Stomach (tissue), 4 donors: ENCODE measurements at regions not wholly inside any gene's neighbourhood (a gene's known extent, or its start where the extent isn't known, plus 50 kb on each side); places are given as distances from the start of the nearest gene placed in this dataset.

Experiments
- EP300 ChIP-seq: sonication (generic); formaldehyde crosslinking; IDR thresholded peaks from one replicate; pipeline ENCODE4 v1.6.1; 2017; ENCODE audit warnings: antibody characterized with exemption
- POLR2A ChIP-seq, 4 donors: fragments of 450-650 bp; IDR thresholded peaks; one replicate each; pipeline ENCODE4 v1.6.1; 2016; ENCODE audit warnings: antibody characterized with exemption in 4 of 4, control low read depth in 2 of 4, mild to moderate bottlenecking in 1 of 4, moderate library complexity in 1 of 4
- POLR2AphosphoS5 ChIP-seq, 3 donors: sonication (generic); formaldehyde crosslinking; IDR thresholded peaks; one replicate each; pipeline ENCODE4 v1.6.1; 2016; ENCODE audit warnings: antibody characterized with exemption in 3 of 3
- TF ChIP-seq, protein P1 (sequence below), 7 experiments: fragments of 450-650 bp in 4 of 7; fragments of 200-600 bp in 3 of 7; sonication (generic) in 3 of 7; IDR thresholded peaks; one replicate each; pipeline ENCODE4 v1.5.1; 2016 to 2019; ENCODE audit warnings: antibody characterized with exemption in 7 of 7, control low read depth in 2 of 7, mild to moderate bottlenecking in 1 of 7

DNA sequence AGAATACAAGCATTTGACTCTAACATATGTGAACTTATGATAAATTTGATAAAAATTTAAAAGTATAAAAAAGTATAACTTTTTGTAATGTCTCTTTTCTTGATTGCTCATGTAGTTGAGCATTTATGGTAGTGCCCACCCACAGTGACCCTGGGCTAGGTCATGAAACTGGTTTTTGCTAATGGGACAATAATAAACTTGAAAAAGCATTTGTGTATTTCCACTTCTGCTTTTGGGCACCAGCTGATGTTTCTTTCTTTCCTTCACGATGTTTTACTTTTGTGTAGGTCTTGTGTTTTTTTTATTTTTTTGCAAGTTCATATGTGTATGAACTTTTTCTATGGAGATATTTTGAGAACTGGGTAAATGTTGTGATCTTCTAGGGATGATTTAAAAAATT, 313.1 kb downstream of the CBLL2 start:
- TF ChIP-seq POLR2AphosphoS5 (IDR thresholded peaks at IDR 0.05) (no peak), POLR2A (IDR thresholded peaks at IDR 0.05) (no peak), EP300 (no peak)
- TF ChIP-seq, protein P1, sequence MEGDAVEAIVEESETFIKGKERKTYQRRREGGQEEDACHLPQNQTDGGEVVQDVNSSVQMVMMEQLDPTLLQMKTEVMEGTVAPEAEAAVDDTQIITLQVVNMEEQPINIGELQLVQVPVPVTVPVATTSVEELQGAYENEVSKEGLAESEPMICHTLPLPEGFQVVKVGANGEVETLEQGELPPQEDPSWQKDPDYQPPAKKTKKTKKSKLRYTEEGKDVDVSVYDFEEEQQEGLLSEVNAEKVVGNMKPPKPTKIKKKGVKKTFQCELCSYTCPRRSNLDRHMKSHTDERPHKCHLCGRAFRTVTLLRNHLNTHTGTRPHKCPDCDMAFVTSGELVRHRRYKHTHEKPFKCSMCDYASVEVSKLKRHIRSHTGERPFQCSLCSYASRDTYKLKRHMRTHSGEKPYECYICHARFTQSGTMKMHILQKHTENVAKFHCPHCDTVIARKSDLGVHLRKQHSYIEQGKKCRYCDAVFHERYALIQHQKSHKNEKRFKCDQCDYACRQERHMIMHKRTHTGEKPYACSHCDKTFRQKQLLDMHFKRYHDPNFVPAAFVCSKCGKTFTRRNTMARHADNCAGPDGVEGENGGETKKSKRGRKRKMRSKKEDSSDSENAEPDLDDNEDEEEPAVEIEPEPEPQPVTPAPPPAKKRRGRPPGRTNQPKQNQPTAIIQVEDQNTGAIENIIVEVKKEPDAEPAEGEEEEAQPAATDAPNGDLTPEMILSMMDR (IDR thresholded peaks at IDR 0.05), result no peak
